IMR-90 (cell line): ENCODE measurements at regions not wholly inside any gene's neighbourhood (a gene's known extent, or its start where the extent isn't known, plus 50 kb on each side); places are given as distances from the start of the nearest gene placed in this dataset.

ENCODE experiments used
- ATAC-seq: fragments of 200-7000 bp; cut with Tn5 transposase; 2 replicates; pipeline ENCODE4 v1.9.1; 2020; ENCODE audit warnings: low read depth, mild to moderate bottlenecking, moderate library complexity
- BruUV-seq: library from RNA; stranded (reverse); fragments of 400-500 nt; replicated peaks from 2 replicates; lab custom pipeline; 2021; lab: Mats Ljungman, UMichigan
- CTCF ChIA-PET: fragments of 300-600 bp; formaldehyde crosslinking; extraction: SDS; loops from one replicate; lab custom pipeline; 2021; ENCODE audit warnings: antibody characterized with exemption; lab: Yijun Ruan, JAX
- POLR2A ChIA-PET: fragments of 300-600 bp; sonication (Branson Sonifier 250); formaldehyde crosslinking; loops from one replicate; lab custom pipeline; 2022; ENCODE audit warnings: antibody characterized with exemption; ENCODE audit not compliant: unreplicated experiment; lab: Charles Lee
- DNase-seq: peaks from one replicate; pipeline ENCODE4 v3.0.0; 2013
- H2AFZ ChIP-seq: replicated peaks from 2 replicates; pipeline ENCODE3; 2013; ENCODE audit warnings: low read length, mild to moderate bottlenecking; ENCODE audit not compliant: poor library complexity
- H2AK5ac ChIP-seq: 2 replicates; pipeline ENCODE4 v1.6.1; 2013; ENCODE audit warnings: low read depth, low read length, inconsistent platforms
- H2AK9ac ChIP-seq: replicated peaks from 2 replicates; pipeline ENCODE3; 2013; ENCODE audit warnings: mild to moderate bottlenecking, low read depth, low read length, moderate library complexity; ENCODE audit not compliant: poor library complexity
- H2BK120ac ChIP-seq: 2 replicates; pipeline ENCODE4 v1.6.1; 2013; ENCODE audit warnings: low read depth, low read length, inconsistent platforms
- H2BK15ac ChIP-seq: 3 replicates; pipeline ENCODE4 v1.6.1; 2013; ENCODE audit warnings: low read depth, low read length, inconsistent platforms
- H2BK20ac ChIP-seq: 2 replicates; pipeline ENCODE4 v1.6.1; 2013; ENCODE audit warnings: low read depth, mild to moderate bottlenecking, inconsistent platforms, low read length, moderate library complexity
- H2BK5ac ChIP-seq: 2 replicates; pipeline ENCODE4 v1.6.1; 2013; ENCODE audit warnings: mild to moderate bottlenecking, low read depth, low read length, inconsistent platforms; ENCODE audit not compliant: poor library complexity, severe bottlenecking
- H3K14ac ChIP-seq: replicated peaks from 2 replicates; pipeline ENCODE4 v1.6.1; 2013; ENCODE audit warnings: low read depth, low read length, inconsistent platforms
- H3K18ac ChIP-seq: 2 replicates; pipeline ENCODE4 v1.6.1; 2013; ENCODE audit warnings: low read depth, low read length, control low read depth
- H3K23ac ChIP-seq: 2 replicates; pipeline ENCODE4 v1.6.1; 2013; ENCODE audit warnings: low read depth, low read length, inconsistent platforms
- H3K27ac ChIP-seq: 2 replicates; pipeline ENCODE4 v1.5.1; 2013; ENCODE audit warnings: mild to moderate bottlenecking, control low read depth, low read length; ENCODE audit not compliant: insufficient read depth
- H3K27me3 ChIP-seq: 2 replicates; pipeline ENCODE4 v1.6.1; 2013; ENCODE audit warnings: low read length; ENCODE audit not compliant: control insufficient read depth, insufficient read depth
- H3K36me3 ChIP-seq: 2 replicates; pipeline ENCODE4 v1.6.1; 2013; ENCODE audit warnings: low read length, mixed read lengths; ENCODE audit not compliant: control insufficient read depth, insufficient read depth
- H3K4ac ChIP-seq: 2 replicates; pipeline ENCODE4 v1.6.1; 2013; ENCODE audit warnings: low read depth, low read length, inconsistent platforms
- H3K4me1 ChIP-seq: 2 replicates; pipeline ENCODE4 v1.6.1; 2013; ENCODE audit warnings: low read length, mixed read lengths; ENCODE audit not compliant: control insufficient read depth, insufficient read depth
- H3K4me2 ChIP-seq: 2 replicates; pipeline ENCODE4 v1.6.1; 2013; ENCODE audit warnings: low read depth, mild to moderate bottlenecking, control low read depth, low read length, moderate library complexity
- H3K4me3 ChIP-seq: 2 replicates; pipeline ENCODE4 v1.5.1; 2013; ENCODE audit warnings: low read depth, mild to moderate bottlenecking, control low read depth, low read length, moderate library complexity; ENCODE audit not compliant: insufficient read depth
- H3K56ac ChIP-seq: 2 replicates; pipeline ENCODE4 v1.6.1; 2013; ENCODE audit warnings: low read length, inconsistent platforms; ENCODE audit not compliant: insufficient read depth; ENCODE audit errors: extremely low read depth
- H3K79me1 ChIP-seq, 2 experiments: 2 replicates each; pipeline ENCODE4 v1.6.1; 2013; ENCODE audit warnings: low read length in 2 of 2, inconsistent platforms in 1 of 2, low read depth in 1 of 2
- H3K9ac ChIP-seq: 2 replicates; pipeline ENCODE4 v1.6.1; 2013; ENCODE audit warnings: low read depth, low read length, control low read depth
- H3K9me1 ChIP-seq: 2 replicates; pipeline ENCODE4 v1.6.1; 2013; ENCODE audit warnings: low read length, inconsistent platforms; ENCODE audit not compliant: insufficient read depth
- H3K9me3 ChIP-seq: 2 replicates; pipeline ENCODE4 v1.6.1; 2013; ENCODE audit warnings: low read length; ENCODE audit not compliant: control insufficient read depth, insufficient read depth
- H4K20me1 ChIP-seq: 2 replicates; pipeline ENCODE4 v1.6.1; 2013; ENCODE audit warnings: low read length, inconsistent platforms; ENCODE audit not compliant: insufficient read depth
- H4K5ac ChIP-seq: 2 replicates; pipeline ENCODE4 v1.6.1; 2013; ENCODE audit warnings: mild to moderate bottlenecking, low read depth, low read length, control low read depth
- H4K8ac ChIP-seq, 2 experiments: 2 replicates each; pipeline ENCODE4 v1.6.1; 2013; ENCODE audit warnings: low read depth in 2 of 2, low read length in 2 of 2, control low read depth in 1 of 2, inconsistent platforms in 1 of 2
- H4K91ac ChIP-seq: 2 replicates; pipeline ENCODE4 v1.6.1; 2013; ENCODE audit warnings: low read depth, low read length, inconsistent platforms; ENCODE audit not compliant: insufficient read depth
- BHLHE40 ChIP-seq: fragments of 150-350 bp; IDR thresholded peaks from 2 replicates; pipeline ENCODE4 v1.6.1; 2016; ENCODE audit warnings: mild to moderate bottlenecking, low read depth, low read length
- CHD1 ChIP-seq: IDR thresholded peaks from 2 replicates; pipeline ENCODE4 v1.6.1; 2012; ENCODE audit warnings: low read depth, low read length, improper control_type of control experiment
- MAFK ChIP-seq: IDR thresholded peaks from 2 replicates; pipeline ENCODE4 v1.6.1; 2012; ENCODE audit warnings: low read depth, low read length, improper control_type of control experiment
- MAZ ChIP-seq: IDR thresholded peaks from 2 replicates; pipeline ENCODE4 v1.6.1; 2012; ENCODE audit warnings: low read depth, mild to moderate bottlenecking, low read length, improper control_type of control experiment, moderate library complexity, borderline replicate concordance
- RAD21 ChIP-seq: IDR thresholded peaks from 2 replicates; pipeline ENCODE4 v1.6.1; 2012; ENCODE audit warnings: low read length, improper control_type of control experiment
- RFX5 ChIP-seq: IDR thresholded peaks from 2 replicates; pipeline ENCODE4 v1.8.0; 2012; ENCODE audit warnings: low read depth, mild to moderate bottlenecking, low read length, moderate library complexity
- SMC3 ChIP-seq: fragments of 150-350 bp; IDR thresholded peaks from 2 replicates; pipeline ENCODE4 v1.6.1; 2016; ENCODE audit warnings: low read depth, mild to moderate bottlenecking, antibody characterized with exemption, low read length, moderate library complexity
- WGBS, 2 experiments: methylation state at CpG; one replicate each; pipeline versions ENCODE4 v1.1.5 to v1.1.7; 2013; ENCODE audit warnings: missing lambda C conversion rate in 2 of 2; ENCODE audit not compliant: insufficient read length in 1 of 2; ENCODE audit errors: extremely low coverage in 2 of 2; 5-methylcytosine and 5-hydroxymethylcytosine counted together
- dilution Hi-C: fragments of 300-500 bp; cut with HindIII; formaldehyde crosslinking; loops from one replicate; pipeline ENCODE4 v1.14.3; 2018; ENCODE audit warnings: low sequenced_read_pairs; ENCODE audit not compliant: unreplicated experiment
- in situ Hi-C: fragments of 300-500 bp; cut with MboI; formaldehyde crosslinking; loops from 3 replicates; pipeline ENCODE4 v1.14.3; 2019; ENCODE audit warnings: low sequenced_read_pairs, inconsistent platforms, mixed read lengths
- intact Hi-C: fragments of 100-400 bp; cut with micrococcal nuclease; formaldehyde crosslinking; loops from 2 replicates; pipeline ENCODE4 v1.10.0; 2022
- TF ChIP-seq, protein P1 (sequence below): conservative IDR thresholded peaks from 2 replicates; pipeline ENCODE4 v1.5.1; 2012; ENCODE audit warnings: mild to moderate bottlenecking, low read depth, low read length, improper control_type of control experiment

DNA sequence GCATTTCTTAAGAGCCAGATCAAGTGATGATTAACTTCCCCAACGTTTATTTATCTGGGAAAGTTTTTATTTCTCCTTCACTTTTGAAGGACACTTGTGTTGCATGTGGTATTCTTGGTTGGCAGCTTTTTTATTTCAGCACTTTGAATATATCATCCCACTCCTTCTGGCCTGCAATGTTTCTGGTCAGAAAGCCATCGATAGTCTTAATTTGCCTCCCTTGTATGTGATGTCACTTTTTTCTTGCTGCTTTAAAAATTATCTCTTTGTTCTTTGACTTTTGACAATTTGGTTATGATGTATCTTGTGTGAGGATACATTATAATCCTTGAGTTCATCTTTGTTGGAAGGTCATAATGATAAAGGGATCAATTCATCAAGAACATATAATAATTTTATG lies 503.2 kb downstream of the OTOL1 start:
- WGBS, 2 experiments: no CpG with 5 or more reads among the region's 2 CpGs
- Histone ChIP-seq H2BK20ac (no peak overlapping the region), H4K20me1 (no peaks in the 10 kb centered on the region), H4K8ac (no peak overlapping the region), H4K5ac (no peak overlapping the region), H2AK9ac (no peak overlapping the region), H3K27ac (no peak overlapping the region), H3K4me1 (no peaks in the 10 kb centered on the region), H2AK5ac (no peak overlapping the region), H3K4ac (no peak overlapping the region), H3K27me3 (no peaks in the 10 kb centered on the region), H2BK120ac (no peak overlapping the region), H3K23ac (no peak overlapping the region), H3K18ac (no peak overlapping the region), H3K36me3 (no peaks in the 10 kb centered on the region), H2BK15ac (no peak overlapping the region), H2BK5ac (no peak overlapping the region), H3K4me3 (no peak overlapping the region), H3K9me3 (no peaks in the 10 kb centered on the region), H4K91ac (no peak overlapping the region), H3K14ac (no peak overlapping the region), H3K9ac (no peak overlapping the region), H3K9me1 (no peaks in the 10 kb centered on the region), H3K56ac (no peak overlapping the region), H3K4me2 (no peak overlapping the region), H3K79me1 (no peaks in the 10 kb centered on the region), H2AFZ (no peak overlapping the region)
- intact Hi-C loops: no loop called here
- TF ChIP-seq BHLHE40: no peak
- TF ChIP-seq CHD1: no peak
- no peak for TF ChIP-seq RFX5
- no peak for TF ChIP-seq MAFK
- TF ChIP-seq RAD21: no peak
- TF ChIP-seq SMC3: no peak
- no peak for TF ChIP-seq MAZ
- TF ChIP-seq, protein P1, sequence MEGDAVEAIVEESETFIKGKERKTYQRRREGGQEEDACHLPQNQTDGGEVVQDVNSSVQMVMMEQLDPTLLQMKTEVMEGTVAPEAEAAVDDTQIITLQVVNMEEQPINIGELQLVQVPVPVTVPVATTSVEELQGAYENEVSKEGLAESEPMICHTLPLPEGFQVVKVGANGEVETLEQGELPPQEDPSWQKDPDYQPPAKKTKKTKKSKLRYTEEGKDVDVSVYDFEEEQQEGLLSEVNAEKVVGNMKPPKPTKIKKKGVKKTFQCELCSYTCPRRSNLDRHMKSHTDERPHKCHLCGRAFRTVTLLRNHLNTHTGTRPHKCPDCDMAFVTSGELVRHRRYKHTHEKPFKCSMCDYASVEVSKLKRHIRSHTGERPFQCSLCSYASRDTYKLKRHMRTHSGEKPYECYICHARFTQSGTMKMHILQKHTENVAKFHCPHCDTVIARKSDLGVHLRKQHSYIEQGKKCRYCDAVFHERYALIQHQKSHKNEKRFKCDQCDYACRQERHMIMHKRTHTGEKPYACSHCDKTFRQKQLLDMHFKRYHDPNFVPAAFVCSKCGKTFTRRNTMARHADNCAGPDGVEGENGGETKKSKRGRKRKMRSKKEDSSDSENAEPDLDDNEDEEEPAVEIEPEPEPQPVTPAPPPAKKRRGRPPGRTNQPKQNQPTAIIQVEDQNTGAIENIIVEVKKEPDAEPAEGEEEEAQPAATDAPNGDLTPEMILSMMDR: no peak
- no peak for ATAC-seq
- BruUV-seq: no TSS peak
- in situ Hi-C loops: no loop called here
- POLR2A ChIA-PET: no interaction called here
- dilution Hi-C loops: no loop called here
- CTCF ChIA-PET: no interaction called here
- DNase-seq: no peak
